HTR-8/SVneo (cell line): ENCODE measurements at regions not wholly inside any gene's neighbourhood (a gene's known extent, or its start where the extent isn't known, plus 50 kb on each side); places are given as distances from the start of the nearest gene placed in this dataset.
"Not testable (repeated sequence)": the region's sequence is repeated elsewhere in the genome, so short reads cannot be mapped to it uniquely, and the experiment has no call there.

Experiments used
- DNase-seq: peaks from one replicate; pipeline ENCODE4 v3.0.0; 2011; ENCODE audit warnings: low spot score, mixed read lengths; ENCODE audit not compliant: insufficient read length
- FAIRE-seq: peaks from 2 replicates; lab custom pipeline; 2011; peaks lifted over from hg19 to GRCh38; lab: Jason Lieb, UNC

- no peak for FAIRE-seq
- no peak for DNase-seq
Measured at GRCh38 chr11:45414088-45414487, 127.9 kb upstream of the SYT13 start.

- DNase-seq (no peak), FAIRE-seq (no peak)
Measured at GRCh38 chr11:45413156-45413858, 127.2 kb upstream of the SYT13 start.

DNA sequence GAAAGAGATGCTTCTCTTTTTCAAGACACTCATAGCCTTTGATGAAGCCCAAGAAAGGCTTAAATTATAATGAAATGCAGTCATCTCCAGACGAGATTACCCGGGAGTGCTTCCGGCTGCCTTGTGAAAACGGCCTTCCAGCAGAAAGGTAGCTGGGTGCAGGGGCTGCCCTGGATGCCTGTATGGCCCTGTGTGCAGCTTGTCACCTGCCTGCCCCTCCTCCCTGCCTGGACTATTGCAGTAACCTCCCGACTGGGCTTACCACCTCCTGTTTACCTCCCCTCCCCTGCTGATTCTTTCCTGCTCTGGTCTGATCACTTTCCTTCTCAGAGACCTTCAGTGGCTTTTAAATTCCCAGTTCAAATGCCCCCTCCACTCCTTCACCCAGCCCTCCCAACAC lies 126.4 kb upstream of the SYT13 start:
- no peak for FAIRE-seq

GRCh38 chr11:45412051-45412471 lies 125.9 kb upstream of the SYT13 start:
- FAIRE-seq (no peak), DNase-seq (peak; percentile 39)

More for the DNA sequence above, 126.4 kb upstream of the SYT13 start:
- no peak for DNase-seq

GRCh38 chr11:45411228-45411946 lies 125.2 kb upstream of the SYT13 start:
- FAIRE-seq (no peak), DNase-seq (no peak)

DNA sequence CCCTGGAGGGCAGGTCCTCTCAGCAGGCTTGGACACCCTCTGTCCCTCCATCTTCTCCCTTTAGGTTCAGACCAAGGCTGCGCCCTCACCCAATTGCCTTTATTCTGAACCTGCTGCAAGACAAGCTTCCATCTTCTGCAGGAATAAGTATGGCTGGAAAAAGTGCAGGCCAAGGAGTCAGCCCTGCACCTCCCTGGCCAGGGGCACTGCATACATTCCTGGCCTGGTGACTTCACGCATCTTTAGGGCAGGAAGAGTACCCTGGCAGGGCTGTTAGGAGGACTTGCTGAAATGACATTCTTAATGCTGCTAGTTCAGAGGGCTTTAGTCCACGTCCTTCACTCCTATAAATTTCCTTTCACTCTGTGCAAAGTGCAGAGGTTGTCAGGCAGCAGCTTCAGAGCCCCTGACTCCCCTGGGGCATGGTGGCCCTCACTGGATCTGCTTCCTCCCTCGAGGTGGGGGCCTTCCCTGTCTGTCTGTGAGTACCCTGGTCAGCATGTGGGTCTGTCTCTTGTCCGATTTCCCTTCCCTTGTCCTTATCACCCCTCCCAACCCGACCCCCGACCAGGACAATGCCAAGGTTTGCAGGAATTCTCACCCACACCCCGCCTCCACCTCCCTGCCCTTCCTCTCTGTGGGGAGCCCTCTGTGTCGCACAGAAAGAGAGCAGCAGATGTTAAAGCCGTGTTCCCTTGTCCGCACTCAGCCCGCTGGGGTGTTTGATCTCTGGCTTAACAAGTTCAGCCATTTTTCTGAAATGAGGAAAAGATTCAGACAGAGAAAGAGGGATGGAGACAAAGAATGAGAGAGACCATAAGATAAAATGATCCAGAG lies 124.5 kb upstream of the SYT13 start:
- DNase-seq (no peak), FAIRE-seq (no peak)

DNA sequence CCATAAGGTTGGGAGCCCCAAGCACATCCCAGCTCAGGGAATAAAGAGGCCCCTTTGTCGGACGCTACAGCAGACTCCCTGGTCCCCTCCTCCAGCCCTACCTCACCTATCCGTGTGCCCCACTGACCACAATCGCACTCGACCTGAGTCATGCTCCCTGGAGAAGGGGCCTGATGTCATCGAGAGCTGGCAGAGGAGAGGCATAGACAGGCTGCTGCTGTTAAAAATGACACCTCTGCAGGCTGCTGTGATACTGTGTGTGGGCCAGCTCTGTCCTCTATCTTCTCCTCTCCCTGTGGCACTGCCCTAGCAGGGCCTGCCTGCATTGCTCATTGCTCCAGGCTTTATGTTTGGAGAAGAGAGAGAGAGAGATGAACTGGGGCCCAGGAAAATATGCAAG lies 123.4 kb upstream of the SYT13 start:
- DNase-seq (no peak), FAIRE-seq (no peak)

- no peak for DNase-seq
- FAIRE-seq: no peak
Measured at GRCh38 chr11:45407226-45407625, 121.1 kb upstream of the SYT13 start.

DNA sequence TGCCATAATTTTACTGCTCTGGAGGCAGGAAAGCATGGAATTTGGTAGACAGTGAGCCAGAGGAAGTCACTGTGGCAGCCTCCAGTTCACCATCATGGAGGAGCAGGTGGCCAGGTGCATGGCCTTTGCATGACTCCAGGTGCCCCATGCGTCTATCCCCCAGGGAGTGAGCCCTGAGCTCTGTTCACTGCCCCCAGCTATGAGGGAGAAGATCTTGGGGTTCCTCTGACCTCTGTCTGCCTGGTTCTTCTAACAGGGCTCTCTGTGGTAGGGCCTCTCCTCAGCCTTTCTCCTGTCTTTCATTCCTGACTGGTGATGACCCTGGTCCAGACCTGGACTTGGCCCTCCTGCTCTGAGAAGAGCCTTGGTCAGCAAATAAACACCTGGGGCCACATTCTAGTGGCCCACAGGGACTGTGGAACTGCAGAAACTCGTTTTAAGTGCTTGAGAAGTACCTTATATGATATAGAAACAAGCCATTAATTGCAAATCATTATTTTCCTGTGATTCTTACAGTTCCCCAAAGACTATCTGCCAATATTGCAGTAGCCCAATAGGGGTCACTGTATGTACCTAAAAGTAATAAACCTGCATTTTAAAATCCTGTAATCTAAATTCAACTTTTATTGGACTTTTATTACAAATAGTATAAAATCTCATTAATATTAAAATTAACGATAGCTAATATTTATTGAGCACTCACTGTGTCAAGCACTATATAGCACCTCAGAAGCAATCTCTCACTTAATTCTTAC lies 120.0 kb upstream of the SYT13 start:
- DNase-seq: no peak
- FAIRE-seq: no peak

- not testable (repeated sequence) for DNase-seq
- peak; percentile 42 for FAIRE-seq
Measured at GRCh38 chr11:45403521-45403920, 117.4 kb upstream of the SYT13 start.

- no peak for FAIRE-seq
- no peak for DNase-seq
Measured at GRCh38 chr11:45402049-45402630, 116.0 kb upstream of the SYT13 start.

GRCh38 chr11:45400591-45400990 lies 114.5 kb upstream of the SYT13 start:
- FAIRE-seq (no peak), DNase-seq (peak; percentile 47)

DNA sequence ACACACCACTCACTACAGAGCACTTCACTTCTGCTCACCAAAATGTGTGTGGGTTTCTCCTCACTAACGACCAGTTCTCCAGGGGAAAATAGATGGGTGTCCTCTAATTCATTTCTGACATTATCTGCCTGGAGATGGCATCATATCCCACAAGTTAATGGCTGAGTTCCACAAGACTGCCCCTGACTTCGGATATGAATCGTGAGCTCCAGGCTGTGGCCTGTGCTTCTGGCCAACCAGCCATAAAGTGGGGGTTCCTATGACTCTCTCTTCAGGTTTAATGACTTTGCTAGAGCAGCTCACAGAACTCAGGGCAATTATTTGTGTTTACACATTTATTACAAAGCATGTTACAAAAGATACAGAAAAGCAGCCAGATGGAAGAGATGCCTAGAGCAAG lies 113.0 kb upstream of the SYT13 start:
- FAIRE-seq (no peak), DNase-seq (no peak)

DNA sequence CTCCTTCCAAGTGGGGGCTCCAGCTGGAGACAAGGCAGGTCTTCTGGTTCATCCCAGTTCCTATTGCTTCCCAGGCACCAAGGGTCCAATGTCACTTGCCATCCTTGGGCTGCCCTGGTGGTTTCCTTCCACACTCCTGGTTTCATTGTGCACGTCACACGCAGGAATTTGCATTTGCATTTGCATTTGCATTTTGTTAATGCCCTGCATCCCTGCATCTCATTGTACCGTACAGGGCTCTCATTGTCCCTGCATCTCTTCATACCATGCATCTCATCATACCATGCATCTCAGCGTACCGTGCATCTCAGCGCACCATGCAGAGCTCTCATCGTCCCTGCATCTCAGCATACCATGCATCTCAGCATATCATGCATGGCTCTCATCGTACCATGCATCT lies 112.2 kb upstream of the SYT13 start:
- DNase-seq (no peak), FAIRE-seq (no peak)

DNA sequence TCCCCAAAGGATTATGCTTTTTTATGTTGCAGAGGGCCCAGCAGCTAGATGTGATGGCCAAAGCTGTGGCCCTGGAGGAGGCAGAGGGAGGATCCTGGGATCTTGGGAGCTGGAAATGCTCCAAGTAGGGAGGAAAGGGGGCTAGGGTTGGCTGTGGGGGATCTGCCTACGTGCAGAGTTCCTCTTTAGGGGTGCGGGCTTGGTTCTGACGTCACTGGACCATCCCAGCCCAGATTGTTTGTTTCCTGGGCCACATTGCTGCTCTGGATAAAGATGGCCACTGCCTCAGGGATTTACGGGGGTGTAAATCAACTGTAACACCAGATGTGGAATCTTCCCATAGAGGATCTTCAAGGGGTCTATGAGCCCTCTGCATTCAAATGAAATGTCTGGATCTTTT lies 110.3 kb upstream of the SYT13 start:
- DNase-seq (no peak), FAIRE-seq (no peak)

- no peak for DNase-seq
- no peak for FAIRE-seq
Measured at GRCh38 chr11:45395947-45396346, 109.8 kb upstream of the SYT13 start.

DNA sequence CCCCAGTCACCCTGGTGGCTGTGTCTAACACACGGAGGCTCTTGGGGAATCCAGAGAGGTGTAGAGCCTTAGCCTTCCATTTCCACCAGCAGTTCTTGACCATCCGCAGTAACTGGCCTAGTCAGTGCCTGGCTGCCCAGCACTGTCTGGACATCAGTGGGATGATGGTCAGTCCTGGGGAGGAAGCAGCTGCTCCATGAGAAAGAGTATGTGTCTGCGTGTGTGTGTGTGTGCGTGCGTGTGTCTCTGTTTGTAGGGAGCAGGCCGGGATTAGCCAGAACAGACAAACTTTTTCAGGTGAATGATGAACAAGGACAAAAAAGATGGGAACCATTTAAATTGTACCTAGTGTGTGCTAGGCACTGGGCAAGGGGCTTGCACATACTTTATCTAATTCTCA lies 109.3 kb upstream of the SYT13 start:
- FAIRE-seq: no peak
- DNase-seq: no peak

DNA sequence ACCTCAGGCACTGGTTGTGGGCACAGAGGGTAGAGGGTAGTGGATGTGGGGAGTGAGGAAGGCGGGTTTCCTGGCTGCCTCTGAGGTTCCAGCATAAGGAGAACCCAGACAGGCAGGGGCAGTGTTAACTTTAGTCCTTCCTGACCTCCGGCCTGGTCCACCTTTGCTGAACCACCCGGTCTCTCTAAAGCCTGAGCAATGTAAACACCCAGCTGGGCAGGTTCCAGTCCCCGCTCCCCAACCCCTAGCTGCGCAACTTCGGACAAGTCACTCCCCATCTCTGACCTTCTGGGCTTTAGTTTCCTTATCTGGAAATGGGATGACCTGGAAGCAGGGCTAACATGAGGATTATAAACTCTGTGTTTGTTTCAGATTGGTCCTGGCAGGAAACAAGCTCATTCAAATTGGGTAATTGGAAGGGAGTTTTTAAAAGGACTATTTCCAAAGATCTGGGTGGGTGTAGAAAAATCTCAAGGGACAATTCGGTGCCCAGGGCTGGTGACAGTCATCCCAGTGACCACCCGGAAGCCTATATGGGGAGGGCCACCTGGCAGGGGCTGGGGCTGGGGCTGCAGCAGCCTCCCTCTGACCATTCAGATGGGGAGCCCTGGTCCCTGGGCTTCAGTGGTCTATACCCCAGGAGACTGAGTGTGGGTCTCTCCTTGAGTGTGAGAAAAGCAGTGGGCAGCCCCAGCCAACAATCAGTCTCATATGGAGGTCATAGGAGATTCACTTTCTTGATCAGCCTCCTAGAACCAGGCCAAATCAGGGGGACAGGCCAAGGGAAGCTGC lies 108.3 kb upstream of the SYT13 start:
- DNase-seq (no peak), FAIRE-seq (no peak)

- FAIRE-seq: no peak
Measured at GRCh38 chr11:45393826-45394225, 107.7 kb upstream of the SYT13 start.

More at GRCh38 chr11:45393826-45394225, 107.7 kb upstream of the SYT13 start:
- DNase-seq: no peak
